AML-193 (cell line): ENCODE measurements at regions not wholly inside any gene's neighbourhood (a gene's known extent, or its start where the extent isn't known, plus 50 kb on each side); places are given as distances from the start of the nearest gene placed in this dataset.

Source experiments
- DNase-seq, 2 experiments: peaks; one replicate each; lab custom pipeline; 2025; lab: John Stamatoyannopoulos, UW

DNA sequence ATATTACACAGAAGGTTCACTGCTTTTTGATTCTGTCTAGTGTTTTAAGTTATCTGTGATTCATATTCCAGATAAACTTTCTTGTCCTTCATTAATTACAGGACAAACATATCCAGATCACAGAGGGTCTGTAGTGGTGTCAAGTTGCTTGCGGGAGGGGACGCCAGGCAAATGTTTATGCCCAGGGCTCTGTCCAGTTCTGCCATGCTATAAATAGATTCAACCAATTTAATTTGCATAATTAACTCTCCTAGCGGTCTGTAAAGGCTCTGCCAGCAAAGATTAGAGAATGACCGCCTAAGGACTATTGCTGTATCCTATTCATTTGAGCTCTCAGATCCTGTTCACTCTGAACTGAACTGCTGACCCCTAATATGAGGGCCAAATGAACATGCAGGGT is 59.7 kb upstream of the TRPC4 start:
- no peak for DNase-seq

- DNase-seq, result no peak
These were observed 58.0 kb upstream of the TRPC4 start for GRCh38 chr13:37927561-37927960.

DNA sequence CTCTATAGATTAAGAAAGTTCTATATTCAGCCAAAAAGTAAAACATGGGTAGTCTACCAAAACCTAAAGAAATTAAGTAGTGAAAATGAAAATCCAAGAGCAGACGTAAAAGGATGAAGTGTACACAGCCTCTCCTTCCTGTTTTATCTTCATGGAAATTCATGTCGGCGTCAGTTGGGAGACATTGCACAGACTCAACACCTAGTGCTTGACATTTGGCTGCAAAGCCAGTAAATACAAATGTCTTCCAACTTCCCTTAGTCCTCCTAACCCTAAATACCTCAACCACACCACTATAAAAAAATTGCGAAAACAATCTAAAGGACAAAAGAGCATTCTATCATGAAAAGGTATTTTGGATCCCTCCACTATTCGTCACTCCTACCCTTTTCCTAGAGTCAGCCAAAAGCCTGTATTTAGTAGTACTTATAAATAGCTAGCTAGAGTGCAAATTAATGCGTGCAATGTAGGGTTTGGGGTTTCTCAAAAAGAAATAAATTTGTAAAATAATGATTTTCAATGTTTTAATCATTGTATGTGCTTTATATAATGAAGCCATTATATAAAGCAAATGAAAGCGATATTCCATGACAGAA is 56.4 kb upstream of the TRPC4 start:
- no peak for DNase-seq

DNA sequence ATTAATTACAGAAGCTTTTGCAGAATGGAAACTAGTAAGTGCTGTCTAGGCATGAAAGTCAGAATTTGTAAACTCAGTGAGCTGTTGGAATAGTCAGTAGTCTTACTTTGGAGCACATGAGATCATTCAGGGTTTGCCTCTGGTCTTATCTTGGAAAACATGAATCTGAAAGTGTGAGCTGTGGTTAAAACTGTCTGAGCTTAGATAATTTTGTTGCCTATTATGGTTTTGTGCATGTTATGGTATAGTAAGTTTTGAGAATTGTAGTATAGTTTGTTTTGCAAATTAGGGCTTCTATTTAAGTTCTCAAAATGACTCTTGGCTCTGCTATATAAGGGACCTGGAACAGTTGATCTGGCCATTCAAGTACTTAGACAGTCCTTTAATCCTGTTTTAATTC is 53.7 kb upstream of the TRPC4 start:
- no peak for DNase-seq

DNA sequence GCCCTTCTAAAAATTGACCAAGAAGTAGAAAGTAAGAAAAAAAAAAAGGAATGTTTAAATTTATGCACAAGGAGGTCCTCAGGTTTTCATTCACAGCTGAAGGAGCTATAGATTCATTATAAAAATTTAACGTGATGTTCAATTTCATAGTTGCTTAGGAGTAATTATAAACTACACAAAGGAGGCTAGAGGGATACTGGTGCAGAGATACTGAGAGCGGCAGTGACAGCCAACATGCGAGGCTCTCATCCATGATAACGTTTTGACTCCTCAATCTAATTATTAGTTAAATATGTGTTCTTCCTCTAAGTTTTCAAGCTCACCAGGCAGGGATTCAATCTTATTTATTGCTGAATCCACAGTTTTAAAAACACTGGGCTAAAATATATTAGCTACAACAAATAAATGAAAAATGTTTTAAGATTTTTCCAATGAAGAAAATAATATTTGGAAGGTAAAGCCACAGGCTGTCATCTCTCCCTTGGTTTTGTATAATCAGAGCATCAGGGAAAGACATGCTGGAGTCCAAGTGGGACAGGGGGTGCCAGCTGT is 49.8 kb upstream of the TRPC4 start:
- no peak for DNase-seq
